GM21526 (cell line): ENCODE measurements at regions not wholly inside any gene's neighbourhood (a gene's known extent, or its start where the extent isn't known, plus 50 kb on each side); places are given as distances from the start of the nearest gene placed in this dataset.
A peak's percentile ranks its signal among the peaks of the same experiment; 100 is the strongest.

Experiments used
- ATAC-seq: cut with Tn5 transposase; IDR thresholded peaks from one replicate; pipeline ENCODE4 v1.9.1; 2021; ENCODE audit warnings: moderate library complexity; ENCODE audit not compliant: unreplicated experiment, low FRiP score

DNA sequence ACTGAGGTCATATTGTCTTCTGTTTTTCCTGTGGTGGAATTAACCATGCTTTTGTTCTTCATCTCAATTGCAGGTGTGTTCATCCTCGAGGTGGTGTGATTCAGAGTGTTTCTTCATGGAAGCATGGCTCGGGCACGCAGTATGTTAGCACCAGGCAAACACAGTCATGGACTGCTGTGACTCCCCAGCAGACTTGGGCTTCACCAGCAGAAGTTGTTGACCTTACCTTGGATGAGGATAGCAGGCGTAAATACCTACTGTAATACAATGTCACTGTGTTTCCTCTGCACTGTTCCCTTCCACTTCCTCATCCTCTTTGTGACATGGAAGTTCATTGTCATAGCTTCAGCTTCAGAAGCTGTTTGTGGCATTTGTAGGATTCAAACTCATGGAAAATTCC lies 158.7 kb downstream of the HAUS1 start:
- no peak for ATAC-seq

DNA sequence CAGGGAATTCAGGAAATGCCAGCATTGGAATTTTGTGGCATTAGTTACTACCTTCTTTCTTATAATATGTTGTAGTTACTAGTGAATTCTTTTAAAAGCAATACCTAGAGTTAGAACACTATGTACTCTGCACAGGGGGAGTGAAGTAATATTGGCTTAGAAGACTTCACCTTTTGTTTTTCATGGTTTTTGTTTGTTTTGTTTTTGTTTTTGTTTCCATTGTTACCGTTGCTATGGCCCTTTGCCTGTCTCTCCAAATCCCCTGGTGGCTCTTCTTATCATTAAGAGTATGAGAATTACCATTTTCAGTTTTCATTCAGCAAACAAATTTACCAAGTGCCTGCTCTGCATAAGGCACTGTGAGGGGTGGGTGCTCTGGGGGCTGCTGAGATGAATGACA lies 160.1 kb downstream of the HAUS1 start:
- no peak for ATAC-seq

DNA sequence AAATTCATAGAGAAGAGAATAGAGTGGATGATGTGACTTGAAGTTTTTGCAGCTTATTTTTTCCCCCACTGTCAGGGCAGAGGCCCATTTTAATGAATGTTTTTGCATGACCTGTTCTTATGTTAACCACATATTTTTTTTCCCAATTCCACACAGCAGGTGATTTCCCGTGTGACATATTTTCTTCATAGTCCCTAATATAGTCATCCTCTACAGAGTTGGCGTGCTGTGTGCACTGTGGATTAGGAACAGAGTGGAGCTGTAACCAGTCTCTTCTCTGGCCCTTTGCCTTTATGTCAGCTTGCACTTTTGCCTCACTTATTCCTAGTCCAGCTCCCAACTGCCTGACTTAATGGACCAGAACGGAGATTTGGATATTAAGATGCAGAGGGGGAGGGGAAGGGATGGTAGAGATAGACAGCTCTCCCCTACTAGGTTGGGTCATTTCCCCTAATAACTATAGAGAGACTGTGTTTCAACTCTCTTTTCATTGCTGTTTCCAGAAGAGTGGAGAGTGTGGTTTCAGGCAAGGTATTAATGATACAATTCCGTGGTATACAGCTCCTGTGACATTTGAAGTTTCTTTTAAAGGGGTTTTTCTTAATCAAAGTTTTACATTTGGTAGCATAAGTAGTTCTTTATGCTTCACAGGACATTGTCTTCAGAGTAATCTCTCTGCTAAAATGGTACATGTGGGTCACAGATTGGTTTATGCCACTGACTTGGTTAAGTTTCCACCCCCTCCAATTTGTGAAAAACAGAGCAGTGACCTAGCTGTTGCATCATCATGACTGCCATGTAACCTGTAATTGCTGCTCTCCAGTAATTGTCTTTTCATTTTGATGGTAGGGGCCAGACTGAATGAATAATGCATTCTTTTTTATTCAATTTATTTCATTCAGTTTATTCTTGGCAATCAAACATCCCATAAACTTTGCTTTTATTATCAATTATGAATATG lies 161.3 kb downstream of the HAUS1 start:
- no peak for ATAC-seq

GRCh38 chr18:46266473-46266872 lies 162.3 kb downstream of the HAUS1 start:
- no peak for ATAC-seq

DNA sequence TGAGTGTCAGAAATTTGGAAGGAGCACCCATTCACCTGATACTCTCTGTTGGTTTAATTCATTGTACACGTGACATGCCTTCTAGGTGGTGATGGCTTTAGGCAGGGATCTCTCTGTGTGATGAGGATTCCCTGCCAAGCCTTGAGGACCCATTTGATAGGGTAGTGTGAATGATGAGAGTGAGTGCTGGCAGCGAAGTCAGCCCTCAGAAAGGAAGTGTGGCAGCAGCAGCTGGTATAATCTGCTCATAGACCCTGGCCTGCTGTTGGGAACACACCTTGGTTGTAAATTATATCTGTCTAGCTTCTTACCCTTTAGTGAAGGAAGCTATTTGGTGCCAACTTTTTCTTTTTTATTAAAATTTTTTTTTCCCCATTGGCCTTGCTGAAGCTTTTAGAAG lies 164.5 kb downstream of the HAUS1 start:
- no peak for ATAC-seq

DNA sequence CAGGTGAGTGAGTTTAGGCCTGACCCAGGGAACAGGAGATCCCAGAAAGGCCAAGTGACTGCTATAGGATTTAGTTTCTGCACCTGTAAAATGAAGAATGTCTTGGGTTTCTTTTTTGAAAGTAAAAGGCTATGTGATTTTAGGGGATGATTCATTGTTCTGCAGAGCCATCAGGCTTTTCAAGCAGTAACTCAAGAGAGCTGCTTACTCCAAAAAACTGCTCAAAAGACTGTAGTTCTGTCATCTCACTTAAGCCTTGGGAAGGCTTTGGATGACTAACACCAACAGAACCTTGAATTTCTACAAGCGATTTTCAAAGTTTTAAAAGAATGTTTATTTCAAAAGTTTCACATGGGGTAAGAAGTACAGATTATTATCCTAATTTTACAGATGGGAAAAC lies 165.1 kb downstream of the HAUS1 start:
- no peak for ATAC-seq

DNA sequence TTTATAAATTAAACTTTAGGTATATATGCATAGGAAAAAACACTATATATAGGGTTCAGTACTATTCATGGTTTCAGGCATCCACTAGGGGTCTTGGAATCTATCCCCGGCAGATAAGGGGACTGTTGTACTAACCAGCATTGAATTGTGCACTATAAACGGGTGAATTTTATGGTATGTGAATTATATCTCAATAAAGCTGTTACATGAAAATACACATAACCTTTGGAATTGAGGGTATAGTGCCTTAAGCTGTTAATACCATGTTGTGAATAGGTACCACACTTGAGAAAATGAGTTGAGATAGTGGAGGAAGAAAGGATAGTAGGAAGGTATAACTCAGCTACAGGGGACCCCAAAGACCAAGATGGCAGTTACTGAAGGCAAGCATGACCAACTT lies 167.3 kb downstream of the HAUS1 start:
- no peak for ATAC-seq

- no peak for ATAC-seq
Observed at GRCh38 chr18:46273861-46274260, 169.7 kb downstream of the HAUS1 start.

DNA sequence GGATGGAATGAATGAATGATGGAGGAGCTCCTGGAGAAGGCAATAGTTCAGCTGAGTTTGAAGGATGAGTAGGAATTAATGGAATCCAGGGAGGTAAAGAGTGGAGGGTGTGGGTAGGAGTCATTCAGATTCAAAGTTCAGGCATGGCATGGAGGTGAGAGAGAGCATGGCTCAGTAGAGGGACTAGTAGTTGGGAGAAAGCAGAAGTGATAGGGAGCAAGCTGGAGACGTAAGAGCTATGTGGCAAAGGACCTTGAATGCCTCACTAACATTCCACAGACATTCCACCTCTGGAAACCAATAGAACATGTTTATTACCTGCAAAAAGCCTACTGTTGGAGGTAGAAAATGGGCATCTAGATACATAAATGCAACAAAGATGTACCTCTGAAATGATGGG lies 170.1 kb downstream of the HAUS1 start:
- no peak for ATAC-seq

DNA sequence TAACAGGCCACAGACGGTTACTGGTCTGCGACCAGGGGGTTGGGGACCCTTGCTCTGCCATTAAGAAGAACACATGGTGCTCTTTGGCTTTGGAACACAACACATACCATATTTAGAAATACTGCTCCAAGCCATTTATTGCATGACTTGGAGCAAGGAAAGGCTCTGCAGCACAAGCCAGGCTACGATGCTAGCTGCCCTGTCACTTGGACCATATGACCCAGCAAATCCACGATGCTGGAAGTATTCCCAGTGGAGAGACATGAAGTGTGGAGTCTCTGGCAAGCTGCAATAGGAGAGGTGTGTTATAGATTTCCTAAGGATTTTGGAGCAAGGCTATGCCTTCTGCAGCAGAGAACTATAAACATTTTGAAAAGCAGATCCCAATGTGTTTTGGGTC lies 171.2 kb downstream of the HAUS1 start:
- no peak for ATAC-seq

DNA sequence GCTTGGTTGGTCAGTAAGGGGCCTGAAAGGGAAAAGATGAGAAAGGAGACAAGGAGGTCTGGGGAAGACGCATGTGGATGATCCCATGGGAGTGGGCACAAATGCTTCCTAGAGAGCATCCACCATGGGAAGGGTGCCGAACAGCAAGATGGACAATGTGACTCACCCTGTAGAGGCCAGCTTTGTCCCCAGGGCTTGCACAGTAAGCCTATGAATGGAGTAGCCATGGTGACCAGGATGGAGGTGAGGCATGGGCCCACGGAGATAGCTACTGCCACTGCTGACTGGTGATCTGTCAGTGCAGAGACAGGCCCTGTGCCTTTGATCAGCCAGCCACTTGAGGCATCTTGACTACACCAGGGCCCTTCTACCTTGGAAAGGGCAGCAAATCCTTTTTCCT lies 172.6 kb downstream of the HAUS1 start:
- ATAC-seq = no peak

GRCh38 chr18:46278481-46279465 lies 174.6 kb downstream of the HAUS1 start:
- ATAC-seq = no peak

GRCh38 chr18:46279673-46280072 lies 175.5 kb downstream of the HAUS1 start:
- ATAC-seq = no peak

DNA sequence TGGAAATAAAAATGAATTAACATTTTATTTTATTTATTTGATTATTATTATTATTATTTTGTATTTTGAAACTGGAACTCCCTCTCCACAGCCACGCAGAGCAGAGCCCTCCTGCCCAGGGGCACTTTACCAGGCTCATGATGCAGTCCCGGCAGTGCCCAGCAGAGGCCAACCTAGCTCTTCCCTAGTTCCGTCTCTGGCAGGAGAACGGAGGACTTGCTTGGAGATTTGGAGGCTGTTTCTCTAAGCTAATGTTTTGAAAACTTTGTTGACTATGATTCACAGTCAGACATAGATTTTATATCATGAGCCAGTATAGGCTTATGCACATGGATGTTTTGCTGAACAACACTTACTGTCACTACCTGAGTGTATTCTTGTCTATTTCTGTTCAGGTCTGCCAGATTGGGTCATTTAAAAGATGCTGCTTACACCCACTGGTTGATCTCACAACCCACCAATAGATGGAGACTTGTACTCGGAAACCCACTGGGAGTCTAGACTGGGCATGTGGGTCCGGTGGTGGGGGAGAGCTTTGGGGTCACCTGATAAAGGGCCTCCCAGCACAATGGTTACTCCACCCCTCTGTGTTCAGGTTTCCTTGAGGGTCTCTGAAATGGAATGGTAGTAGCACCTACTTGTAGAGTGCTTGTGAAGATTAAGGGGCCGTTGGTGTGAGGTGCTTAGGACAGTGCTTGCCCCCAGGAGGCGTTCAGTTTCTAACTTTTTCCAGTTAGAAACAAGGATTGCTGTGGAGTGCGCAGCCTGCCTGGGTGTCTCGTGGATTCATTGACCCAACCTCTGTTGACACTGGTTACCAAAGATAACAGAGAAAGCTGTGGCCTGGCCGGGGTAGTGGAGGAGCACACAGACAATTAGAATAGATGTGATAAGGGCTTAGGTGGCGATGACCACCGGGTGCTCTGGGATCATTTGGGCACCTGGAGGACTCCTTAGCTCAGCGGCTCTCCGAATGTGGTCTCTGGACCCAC lies 177.3 kb downstream of the HAUS1 start:
- peak; percentile 74 for ATAC-seq

GRCh38 chr18:46282177-46282570 lies 178.0 kb downstream of the HAUS1 start:
- no peak for ATAC-seq

GRCh38 chr18:46282646-46283045 lies 178.5 kb downstream of the HAUS1 start:
- no peak for ATAC-seq

DNA sequence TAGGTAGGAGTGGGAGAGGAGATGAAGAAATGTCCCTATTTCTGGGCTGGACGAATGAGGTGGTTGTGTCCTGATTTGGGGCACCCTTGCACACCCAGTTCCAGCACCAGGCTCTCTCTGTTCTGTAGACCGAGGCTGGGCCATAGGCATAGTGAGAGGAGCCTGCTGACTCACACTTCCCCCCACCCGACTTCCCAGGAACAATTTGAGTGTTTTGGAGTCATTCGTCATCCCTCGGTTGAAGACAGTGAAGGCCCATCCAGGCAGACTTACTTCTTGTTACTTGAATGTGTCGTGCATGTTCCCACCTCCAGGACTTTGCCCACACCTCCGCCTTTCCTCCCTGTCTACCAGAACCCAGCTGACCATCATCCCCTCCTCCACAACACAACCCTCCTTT lies 179.1 kb downstream of the HAUS1 start:
- ATAC-seq = no peak

DNA sequence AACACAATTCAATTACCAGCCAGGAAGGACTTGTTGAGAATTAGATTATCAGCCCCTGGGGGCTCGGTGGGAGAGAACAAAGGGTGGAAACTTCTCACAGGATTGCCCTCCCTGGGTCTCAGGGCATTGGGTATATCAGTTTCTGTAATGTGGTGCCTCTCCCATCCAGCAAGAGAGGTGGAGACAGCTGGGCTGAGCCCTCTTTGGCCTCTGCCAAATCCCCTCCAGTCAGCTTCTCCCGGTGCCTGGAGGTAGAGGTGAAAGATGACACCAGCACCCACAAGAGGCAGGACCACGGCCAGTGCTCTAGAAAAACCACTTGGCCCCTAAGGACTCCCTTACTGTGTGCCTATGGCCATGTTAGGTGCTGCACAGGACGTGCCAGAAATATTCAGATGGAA lies 179.7 kb downstream of the HAUS1 start:
- ATAC-seq = no peak

- no peak for ATAC-seq
Observed at GRCh38 chr18:46289463-46289862, 185.3 kb downstream of the HAUS1 start.

DNA sequence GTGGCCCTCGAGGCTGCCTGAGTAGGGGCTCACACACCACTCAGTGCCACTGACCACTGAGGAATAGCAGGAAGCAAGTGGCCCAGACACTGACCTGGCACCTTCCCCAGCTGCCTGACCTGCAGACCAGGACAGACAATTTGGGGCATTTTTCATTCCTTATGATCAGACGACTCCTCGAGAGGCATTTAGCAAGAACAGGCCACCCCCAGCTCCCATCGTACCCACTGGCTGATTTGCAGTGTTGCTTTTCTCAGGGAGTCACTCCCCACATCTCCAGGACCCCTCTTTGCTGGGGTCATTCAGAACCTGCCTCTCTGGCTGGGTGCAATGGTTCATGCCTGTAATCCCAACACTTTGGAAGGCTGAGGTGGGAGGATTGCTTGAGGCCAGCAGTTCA lies 185.7 kb downstream of the HAUS1 start:
- no peak for ATAC-seq
